ENCODE measurements at regions not wholly inside any gene's neighbourhood (a gene's known extent, or its start where the extent isn't known, plus 50 kb on each side); places are given as distances from the start of the nearest gene placed in this dataset.

GRCh38 chr17:71342737-71343136, 778.1 kb upstream of the SOX9 start:
- Histone ChIP-seq H3K27me3 (ENCODE audit: control insufficient read depth in 2 of 2, insufficient read depth in 1 of 2, low read length in 1 of 2) (no peaks in the 10 kb centered on the region), H3K4me1 (ENCODE audit: control insufficient read depth in 2 of 2, insufficient read depth in 2 of 2, low read length in 2 of 2) (no peaks in the 10 kb centered on the region), H3K27ac (ENCODE audit: low read depth in 1 of 2, low read length in 1 of 2) (no peak overlapping the region), H3K9me3 (ENCODE audit: control insufficient read depth in 2 of 2, insufficient read depth in 1 of 2, low read length in 1 of 2) (no peaks in the 10 kb centered on the region), H3K4me3 (ENCODE audit: low read length in 2 of 2) (no peak overlapping the region), H3K36me3 (ENCODE audit: control insufficient read depth in 2 of 2, insufficient read depth in 2 of 2, low read length in 1 of 2) (no peaks in the 10 kb centered on the region)
- no peak for DNase-seq (ENCODE audit: low read depth in 6 of 9, low spot score in 9 of 9)
- WGBS, result 91% methylated on average over 1 of the region's 1 CpG

- no peak for DNase-seq (ENCODE audit: low read depth in 6 of 9, low spot score in 9 of 9)
- no peaks in the 10 kb centered on the region for H3K36me3 ChIP-seq (ENCODE audit: control insufficient read depth in 2 of 2, insufficient read depth in 2 of 2, low read length in 1 of 2)
- no peak overlapping the region for H3K27ac ChIP-seq (ENCODE audit: low read depth in 1 of 2, low read length in 1 of 2)
- no peaks in the 10 kb centered on the region for H3K27me3 ChIP-seq (ENCODE audit: control insufficient read depth in 2 of 2, insufficient read depth in 1 of 2, low read length in 1 of 2)
- H3K4me3 ChIP-seq (ENCODE audit: low read length in 2 of 2), result no peak overlapping the region
- H3K9me3 ChIP-seq (ENCODE audit: control insufficient read depth in 2 of 2, insufficient read depth in 1 of 2, low read length in 1 of 2), result no peaks in the 10 kb centered on the region
- WGBS, result 90% methylated on average over 6 of the region's 6 CpGs
- no peaks in the 10 kb centered on the region for H3K4me1 ChIP-seq (ENCODE audit: control insufficient read depth in 2 of 2, insufficient read depth in 2 of 2, low read length in 2 of 2)
These were observed 770.8 kb upstream of the SOX9 start for GRCh38 chr17:71349908-71350600.

GRCh38 chr17:71360301-71360700, 760.5 kb upstream of the SOX9 start:
- DNase-seq (ENCODE audit: low read depth in 6 of 9, low spot score in 9 of 9), result no peak
- Histone ChIP-seq H3K9me3 (ENCODE audit: control insufficient read depth in 2 of 2, insufficient read depth in 1 of 2, low read length in 1 of 2) (no peaks in the 10 kb centered on the region), H3K27me3 (ENCODE audit: control insufficient read depth in 2 of 2, insufficient read depth in 1 of 2, low read length in 1 of 2) (no peaks in the 10 kb centered on the region), H3K36me3 (ENCODE audit: control insufficient read depth in 2 of 2, insufficient read depth in 2 of 2, low read length in 1 of 2) (no peaks in the 10 kb centered on the region), H3K4me3 (ENCODE audit: low read length in 2 of 2) (no peak overlapping the region), H3K4me1 (ENCODE audit: control insufficient read depth in 2 of 2, insufficient read depth in 2 of 2, low read length in 2 of 2) (no peaks in the 10 kb centered on the region), H3K27ac (ENCODE audit: low read depth in 1 of 2, low read length in 1 of 2) (no peak overlapping the region)
- 98% methylated on average over 3 of the region's 3 CpGs for WGBS

- WGBS, result 90% methylated on average over 7 of the region's 7 CpGs
- Histone ChIP-seq H3K36me3 (ENCODE audit: control insufficient read depth in 2 of 2, insufficient read depth in 2 of 2, low read length in 1 of 2) (no peaks in the 10 kb centered on the region), H3K4me3 (ENCODE audit: low read length in 2 of 2) (no peak overlapping the region), H3K9me3 (ENCODE audit: control insufficient read depth in 2 of 2, insufficient read depth in 1 of 2, low read length in 1 of 2) (no peaks in the 10 kb centered on the region), H3K4me1 (ENCODE audit: control insufficient read depth in 2 of 2, insufficient read depth in 2 of 2, low read length in 2 of 2) (no peaks in the 10 kb centered on the region), H3K27me3 (ENCODE audit: control insufficient read depth in 2 of 2, insufficient read depth in 1 of 2, low read length in 1 of 2) (no peaks in the 10 kb centered on the region), H3K27ac (ENCODE audit: low read depth in 1 of 2, low read length in 1 of 2) (no peak overlapping the region)
- no peak for DNase-seq (ENCODE audit: low read depth in 6 of 9, low spot score in 9 of 9)
These were observed 759.0 kb upstream of the SOX9 start for GRCh38 chr17:71361656-71362450.

GRCh38 chr17:71363661-71364060, 757.2 kb upstream of the SOX9 start:
- H3K27me3 ChIP-seq (ENCODE audit: control insufficient read depth in 2 of 2, insufficient read depth in 1 of 2, low read length in 1 of 2), result no peaks in the 10 kb centered on the region
- H3K36me3 ChIP-seq (ENCODE audit: control insufficient read depth in 2 of 2, insufficient read depth in 2 of 2, low read length in 1 of 2), result no peaks in the 10 kb centered on the region
- no peak for DNase-seq (ENCODE audit: low read depth in 6 of 9, low spot score in 9 of 9)
- no peak overlapping the region for H3K27ac ChIP-seq (ENCODE audit: low read depth in 1 of 2, low read length in 1 of 2)
- no peak overlapping the region for H3K4me3 ChIP-seq (ENCODE audit: low read length in 2 of 2)
- WGBS, result 77% methylated on average over 2 of the region's 2 CpGs
- no peaks in the 10 kb centered on the region for H3K4me1 ChIP-seq (ENCODE audit: control insufficient read depth in 2 of 2, insufficient read depth in 2 of 2, low read length in 2 of 2)
- no peaks in the 10 kb centered on the region for H3K9me3 ChIP-seq (ENCODE audit: control insufficient read depth in 2 of 2, insufficient read depth in 1 of 2, low read length in 1 of 2)

GRCh38 chr17:71371809-71372208, 749.0 kb upstream of the SOX9 start:
- DNase-seq (ENCODE audit: low read depth in 6 of 9, low spot score in 9 of 9), result no peak

GRCh38 chr17:71375948-71376347, 744.9 kb upstream of the SOX9 start:
- Histone ChIP-seq H3K9me3 (ENCODE audit: control insufficient read depth in 2 of 2, insufficient read depth in 1 of 2, low read length in 1 of 2) (no peaks in the 10 kb centered on the region), H3K36me3 (ENCODE audit: control insufficient read depth in 2 of 2, insufficient read depth in 2 of 2, low read length in 1 of 2) (no peaks in the 10 kb centered on the region), H3K27ac (ENCODE audit: low read depth in 1 of 2, low read length in 1 of 2) (no peak overlapping the region), H3K27me3 (ENCODE audit: control insufficient read depth in 2 of 2, insufficient read depth in 1 of 2, low read length in 1 of 2) (no peaks in the 10 kb centered on the region), H3K4me1 (ENCODE audit: control insufficient read depth in 2 of 2, insufficient read depth in 2 of 2, low read length in 2 of 2) (no peaks in the 10 kb centered on the region), H3K4me3 (ENCODE audit: low read length in 2 of 2) (no peak overlapping the region)
- DNase-seq (ENCODE audit: low read depth in 6 of 9, low spot score in 9 of 9), result no peak
- WGBS, result 98% methylated on average over 1 of the region's 1 CpG

More at GRCh38 chr17:71371809-71372208, 749.0 kb upstream of the SOX9 start:
- WGBS, result 94% methylated on average over 7 of the region's 7 CpGs
- Histone ChIP-seq H3K9me3 (ENCODE audit: control insufficient read depth in 2 of 2, insufficient read depth in 1 of 2, low read length in 1 of 2) (no peaks in the 10 kb centered on the region), H3K36me3 (ENCODE audit: control insufficient read depth in 2 of 2, insufficient read depth in 2 of 2, low read length in 1 of 2) (no peaks in the 10 kb centered on the region), H3K4me1 (ENCODE audit: control insufficient read depth in 2 of 2, insufficient read depth in 2 of 2, low read length in 2 of 2) (no peaks in the 10 kb centered on the region), H3K4me3 (ENCODE audit: low read length in 2 of 2) (no peak overlapping the region), H3K27ac (ENCODE audit: low read depth in 1 of 2, low read length in 1 of 2) (no peak overlapping the region), H3K27me3 (ENCODE audit: control insufficient read depth in 2 of 2, insufficient read depth in 1 of 2, low read length in 1 of 2) (no peaks in the 10 kb centered on the region)

- WGBS, result 77% methylated on average over 6 of the region's 6 CpGs
- no peak for DNase-seq (ENCODE audit: low read depth in 6 of 9, low spot score in 9 of 9)
These were observed 743.9 kb upstream of the SOX9 start for GRCh38 chr17:71376933-71377332.

GRCh38 chr17:71378036-71378435, 742.8 kb upstream of the SOX9 start:
- Histone ChIP-seq H3K36me3 (ENCODE audit: control insufficient read depth in 2 of 2, insufficient read depth in 2 of 2, low read length in 1 of 2) (no peaks in the 10 kb centered on the region), H3K4me1 (ENCODE audit: control insufficient read depth in 2 of 2, insufficient read depth in 2 of 2, low read length in 2 of 2) (no peaks in the 10 kb centered on the region), H3K9me3 (ENCODE audit: control insufficient read depth in 2 of 2, insufficient read depth in 1 of 2, low read length in 1 of 2) (no peaks in the 10 kb centered on the region), H3K4me3 (ENCODE audit: low read length in 2 of 2) (no peak overlapping the region), H3K27me3 (ENCODE audit: control insufficient read depth in 2 of 2, insufficient read depth in 1 of 2, low read length in 1 of 2) (no peaks in the 10 kb centered on the region), H3K27ac (ENCODE audit: low read depth in 1 of 2, low read length in 1 of 2) (no peak overlapping the region)
- no peak for DNase-seq (ENCODE audit: low read depth in 6 of 9, low spot score in 9 of 9)
- 89% methylated on average over 9 of the region's 9 CpGs for WGBS

More at GRCh38 chr17:71376933-71377332, 743.9 kb upstream of the SOX9 start:
- no peak overlapping the region for H3K27ac ChIP-seq (ENCODE audit: low read depth in 1 of 2, low read length in 1 of 2)
- no peaks in the 10 kb centered on the region for H3K27me3 ChIP-seq (ENCODE audit: control insufficient read depth in 2 of 2, insufficient read depth in 1 of 2, low read length in 1 of 2)
- H3K9me3 ChIP-seq (ENCODE audit: control insufficient read depth in 2 of 2, insufficient read depth in 1 of 2, low read length in 1 of 2), result no peaks in the 10 kb centered on the region
- H3K4me3 ChIP-seq (ENCODE audit: low read length in 2 of 2), result no peak overlapping the region
- no peaks in the 10 kb centered on the region for H3K4me1 ChIP-seq (ENCODE audit: control insufficient read depth in 2 of 2, insufficient read depth in 2 of 2, low read length in 2 of 2)
- no peaks in the 10 kb centered on the region for H3K36me3 ChIP-seq (ENCODE audit: control insufficient read depth in 2 of 2, insufficient read depth in 2 of 2, low read length in 1 of 2)
